Omental fat pad (tissue), 3 donors: ENCODE measurements at regions not wholly inside any gene's neighbourhood (a gene's known extent, or its start where the extent isn't known, plus 50 kb on each side); places are given as distances from the start of the nearest gene placed in this dataset.

Source experiments
- ATAC-seq: fragments of 150-250 bp; one replicate; pipeline ENCODE4 v1.9.1; 2016; ENCODE audit warnings: mild to moderate bottlenecking, moderate library complexity; ENCODE audit not compliant: low FRiP score
- DNase-seq: peaks from one replicate; pipeline ENCODE4 v3.0.0-alpha.2; 2019; ENCODE audit warnings: low spot score
- CTCF ChIP-seq, 3 donors: fragments of 450-650 bp; IDR thresholded peaks; one replicate each; pipeline ENCODE4 v1.5.1; 2016 to 2017; ENCODE audit warnings: antibody characterized with exemption in 3 of 3, mild to moderate bottlenecking in 3 of 3, moderate library complexity in 2 of 3

- ATAC-seq (no peak), DNase-seq (no peak)
- no peak for TF ChIP-seq CTCF (IDR thresholded peaks at IDR 0.05)
Observed at GRCh38 chr18:72181241-72181764, 362.8 kb downstream of the CBLN2 start.

DNA sequence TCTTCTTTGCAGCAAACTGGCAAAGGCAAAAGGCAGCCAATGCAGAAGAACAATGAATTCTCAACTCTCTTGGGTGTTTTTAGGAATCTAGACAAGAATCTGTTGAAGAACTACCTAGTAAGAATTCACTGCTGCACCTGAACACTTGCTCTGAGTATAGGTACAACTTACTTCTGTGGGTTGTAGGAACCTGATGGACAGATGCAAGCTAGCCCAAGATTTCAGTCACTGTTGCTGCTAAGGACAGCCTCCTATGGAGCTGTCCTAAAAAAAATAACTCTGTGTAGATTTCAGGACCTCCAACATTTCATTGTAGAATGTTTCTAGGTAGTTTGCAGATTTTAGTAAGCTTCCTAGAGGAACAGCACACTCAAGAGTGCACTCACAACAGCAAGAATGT, 363.5 kb downstream of the CBLN2 start:
- no peak for ATAC-seq
- TF ChIP-seq CTCF (IDR thresholded peaks at IDR 0.05): no peak

GRCh38 chr18:72174972-72175649, 369.0 kb downstream of the CBLN2 start:
- no peak for DNase-seq
- no peak for ATAC-seq
- no peak for TF ChIP-seq CTCF (IDR thresholded peaks at IDR 0.05)

More for the DNA sequence above, 363.5 kb downstream of the CBLN2 start:
- DNase-seq: no peak

DNA sequence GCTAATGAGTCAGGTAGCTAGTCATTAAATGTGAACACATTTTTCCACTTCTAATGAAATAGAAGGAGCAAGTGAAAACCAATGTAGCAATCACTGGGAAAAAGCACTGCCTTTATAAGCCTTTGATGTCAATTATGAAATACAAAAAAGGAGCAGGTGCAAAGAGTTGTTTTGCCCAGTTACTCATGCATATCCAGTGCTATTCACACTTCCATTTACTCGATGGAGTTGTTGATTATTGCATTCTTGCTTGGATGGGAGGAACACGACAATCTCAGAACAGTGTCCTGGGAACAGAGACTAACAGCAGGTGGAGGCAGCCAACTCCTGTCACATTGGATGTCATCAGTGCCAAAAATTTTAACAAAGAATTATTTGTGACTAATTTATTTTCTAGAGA, 372.5 kb downstream of the CBLN2 start:
- no peak for ATAC-seq

GRCh38 chr18:72161691-72162090, 382.5 kb downstream of the CBLN2 start:
- no peak for ATAC-seq
- TF ChIP-seq CTCF (IDR thresholded peaks at IDR 0.05): no peak
- DNase-seq: no peak

More for the DNA sequence above, 372.5 kb downstream of the CBLN2 start:
- DNase-seq: no peak
- TF ChIP-seq CTCF (IDR thresholded peaks at IDR 0.05): no peak

- TF ChIP-seq CTCF (IDR thresholded peaks at IDR 0.05): no peak
- DNase-seq (no peak), ATAC-seq (no peak)
Observed at GRCh38 chr18:72160510-72161445, 383.4 kb downstream of the CBLN2 start.
